A549 (cell line): ENCODE measurements at regions not wholly inside any gene's neighbourhood (a gene's known extent, or its start where the extent isn't known, plus 50 kb on each side); places are given as distances from the start of the nearest gene placed in this dataset.

ENCODE experiments used
- ATAC-seq, 2 experiments: fragments of 200-7000 bp in 1 of 2; fragments of >200 bp in 1 of 2; cut with Nextera tagmentation in 1 of 2; cut with Tn5 transposase in 1 of 2; 3 replicates each; pipeline versions ENCODE4 v1.8.0 to v1.9.1; 2018 to 2020; ENCODE audit warnings: mild to moderate bottlenecking in 1 of 2, moderate library complexity in 1 of 2
- CTCF ChIA-PET: fragments of 300-600 bp; sonication (Branson Sonifier 250); formaldehyde crosslinking; extraction: SDS; loops from one replicate; lab custom pipeline; 2021; ENCODE audit warnings: antibody characterized with exemption, inconsistent platforms; lab: Yijun Ruan, JAX
- POLR2A ChIA-PET: fragments of 350-600 bp; formaldehyde crosslinking; extraction: SDS; loops from one replicate; lab custom pipeline; 2021; ENCODE audit warnings: antibody characterized with exemption, inconsistent platforms; lab: Yijun Ruan, JAX
- DNase-seq, 2 experiments: peaks; one replicate each; pipeline versions ENCODE4 v3.0.0 to v3.0.0-alpha.2; 2011 to 2016; ENCODE audit warnings: low read depth in 1 of 2, low spot score in 1 of 2
- FAIRE-seq: peaks from 2 replicates; lab custom pipeline; 2011; peaks lifted over from hg19 to GRCh38; lab: Jason Lieb, UNC
- H3K27ac ChIP-seq, 2 experiments: fragments of >200 bp; sonication (Bioruptor Twin); formaldehyde crosslinking; 3 replicates each; pipeline ENCODE4 v1.5.1; 2016 to 2017
- H3K4me1 ChIP-seq: fragments of >200 bp; sonication (Bioruptor Twin); formaldehyde crosslinking; 3 replicates; pipeline ENCODE4 v1.6.1; 2016
- H3K4me2 ChIP-seq: fragments of >200 bp; sonication (Bioruptor Twin); formaldehyde crosslinking; 3 replicates; pipeline ENCODE4 v1.6.1; 2016
- H3K4me3 ChIP-seq: fragments of >200 bp; sonication (Bioruptor Twin); formaldehyde crosslinking; 3 replicates; pipeline ENCODE4 v1.5.1; 2016
- H3K9me3 ChIP-seq: fragments of >200 bp; sonication (Bioruptor Twin); formaldehyde crosslinking; 3 replicates; pipeline ENCODE4 v1.6.1; 2016
- CBX8 ChIP-seq: fragments of 200-600 bp; sonication (generic); IDR thresholded peaks from 2 replicates; pipeline ENCODE4 v1.6.1; 2016
- CEBPB ChIP-seq, 2 experiments: fragments of >200 bp in 1 of 2; sonication (Bioruptor Twin) in 1 of 2; formaldehyde crosslinking in 1 of 2; IDR thresholded peaks; 2 replicates each; pipeline ENCODE4 v1.6.1; 2012 to 2016
- CHD2 ChIP-seq: fragments of 150-350 bp; IDR thresholded peaks from 2 replicates; pipeline ENCODE4 v1.6.1; 2014; ENCODE audit warnings: low read length; ENCODE audit not compliant: partially characterized antibody
- CHD4 ChIP-seq: fragments of 200-600 bp; sonication (generic); IDR thresholded peaks from 2 replicates; pipeline ENCODE4 v1.6.1; 2016; ENCODE audit warnings: antibody characterized with exemption, mild to moderate bottlenecking, borderline replicate concordance
- EP300 ChIP-seq, 2 experiments: fragments of >200 bp; sonication (Bioruptor Twin); formaldehyde crosslinking; IDR thresholded peaks; 2 replicates in 1 of 2; 3 replicates in 1 of 2; pipeline ENCODE4 v1.6.1; 2016 to 2017
- FOSB ChIP-seq: fragments of 250-450 bp; sonication (Bioruptor Pico); IDR thresholded peaks from 2 replicates; pipeline ENCODE4 v1.5.0; 2020; ENCODE audit warnings: mild to moderate bottlenecking, moderate library complexity
- GATA3 ChIP-seq: IDR thresholded peaks from 2 replicates; pipeline ENCODE4 v1.6.1; 2012; ENCODE audit warnings: borderline replicate concordance
- HOXA7 ChIP-seq: fragments of 250-450 bp; sonication (Bioruptor Pico); IDR thresholded peaks from 2 replicates; pipeline ENCODE4 v1.5.0; 2020; ENCODE audit warnings: mild to moderate bottlenecking, moderate library complexity
- HOXB5 ChIP-seq: fragments of 250-450 bp; sonication (Bioruptor Pico); IDR thresholded peaks from 2 replicates; pipeline ENCODE4 v1.5.0; 2020; ENCODE audit warnings: mild to moderate bottlenecking, moderate library complexity
- JUNB ChIP-seq: fragments of >200 bp; sonication (Bioruptor Twin); formaldehyde crosslinking; IDR thresholded peaks from 2 replicates; pipeline ENCODE4 v1.6.1; 2016
- KDM1A ChIP-seq: fragments of 200-600 bp; sonication (generic); IDR thresholded peaks from 2 replicates; pipeline ENCODE4 v1.6.1; 2016; ENCODE audit warnings: low read depth, mild to moderate bottlenecking
- KDM5A ChIP-seq: fragments of 200-600 bp; sonication (generic); IDR thresholded peaks from 2 replicates; pipeline ENCODE4 v1.6.1; 2016; ENCODE audit warnings: antibody characterized with exemption, mild to moderate bottlenecking
- MAFK ChIP-seq: fragments of 450-650 bp; IDR thresholded peaks from 2 replicates; pipeline ENCODE4 v1.6.1; 2014; ENCODE audit not compliant: partially characterized antibody
- MYC ChIP-seq: IDR thresholded peaks from 2 replicates; pipeline ENCODE4 v1.6.1; 2012; ENCODE audit warnings: mild to moderate bottlenecking, inconsistent platforms, low read length, improper control_type of control experiment, borderline replicate concordance
- NR3C1 ChIP-seq: fragments of >200 bp; sonication (Bioruptor Twin); formaldehyde crosslinking; IDR thresholded peaks from 3 replicates; pipeline ENCODE4 v1.6.1; 2017
- PHF8 ChIP-seq: fragments of 200-600 bp; sonication (generic); IDR thresholded peaks from 2 replicates; pipeline ENCODE4 v1.6.1; 2016; ENCODE audit warnings: low read depth, mild to moderate bottlenecking, antibody characterized with exemption, moderate library complexity, borderline replicate concordance
- RAD21 ChIP-seq, 2 experiments: fragments of >200 bp in 1 of 2; sonication (Bioruptor Twin) in 1 of 2; formaldehyde crosslinking in 1 of 2; IDR thresholded peaks in 1 of 2; conservative IDR thresholded peaks in 1 of 2; 2 replicates in 1 of 2; 3 replicates in 1 of 2; pipeline ENCODE4 v1.6.1; 2012 to 2018; ENCODE audit warnings: inconsistent platforms in 1 of 2
- TP53 ChIP-seq: fragments of 250-450 bp; sonication (Bioruptor Pico); IDR thresholded peaks from 2 replicates; pipeline ENCODE4 v1.5.0; 2021; ENCODE audit warnings: mild to moderate bottlenecking, moderate library complexity
- ZC3H11A ChIP-seq: fragments of 450-650 bp; IDR thresholded peaks from 2 replicates; pipeline ENCODE4 v1.6.1; 2014; ENCODE audit warnings: antibody characterized with exemption, mild to moderate bottlenecking
- ZFP36 ChIP-seq: fragments of 450-650 bp; IDR thresholded peaks from 2 replicates; pipeline ENCODE4 v1.6.1; 2014; ENCODE audit warnings: borderline replicate concordance; ENCODE audit not compliant: partially characterized antibody
- ZNF302 ChIP-seq: fragments of 250-450 bp; sonication (Bioruptor Pico); IDR thresholded peaks from 2 replicates; pipeline ENCODE4 v1.9.0; 2021; ENCODE audit warnings: inconsistent platforms, mild to moderate bottlenecking, moderate library complexity
- WGBS: methylation state at CpG from one replicate; pipeline ENCODE4 v1.1.6; 2017; ENCODE audit errors: missing lambda C conversion rate; 5-methylcytosine and 5-hydroxymethylcytosine counted together
- TF ChIP-seq, protein P1 (sequence below): fragments of 200-600 bp; sonication (generic); IDR thresholded peaks from 2 replicates; pipeline ENCODE4 v1.6.1; 2016; ENCODE audit warnings: antibody characterized with exemption, mild to moderate bottlenecking, moderate library complexity
- TF ChIP-seq, protein P2 (sequence below): fragments of 450-650 bp; IDR thresholded peaks from 2 replicates; pipeline ENCODE4 v1.6.1; 2014; ENCODE audit warnings: antibody characterized with exemption
- TF ChIP-seq, protein P3 (sequence below): fragments of >200 bp; sonication (Bioruptor Twin); formaldehyde crosslinking; IDR thresholded peaks from 2 replicates; pipeline ENCODE4 v1.6.1; 2016
- TF ChIP-seq, protein P4 (sequence below): fragments of 250-450 bp; sonication (Bioruptor Pico); IDR thresholded peaks from 2 replicates; pipeline ENCODE4 v1.5.0; 2020; ENCODE audit warnings: low read depth, mild to moderate bottlenecking, moderate library complexity
- TF ChIP-seq, protein P5 (sequence below): fragments of 250-450 bp; sonication (Bioruptor Pico); IDR thresholded peaks from 2 replicates; pipeline ENCODE4 v1.5.0; 2021; ENCODE audit warnings: mild to moderate bottlenecking, moderate library complexity, borderline replicate concordance

DNA sequence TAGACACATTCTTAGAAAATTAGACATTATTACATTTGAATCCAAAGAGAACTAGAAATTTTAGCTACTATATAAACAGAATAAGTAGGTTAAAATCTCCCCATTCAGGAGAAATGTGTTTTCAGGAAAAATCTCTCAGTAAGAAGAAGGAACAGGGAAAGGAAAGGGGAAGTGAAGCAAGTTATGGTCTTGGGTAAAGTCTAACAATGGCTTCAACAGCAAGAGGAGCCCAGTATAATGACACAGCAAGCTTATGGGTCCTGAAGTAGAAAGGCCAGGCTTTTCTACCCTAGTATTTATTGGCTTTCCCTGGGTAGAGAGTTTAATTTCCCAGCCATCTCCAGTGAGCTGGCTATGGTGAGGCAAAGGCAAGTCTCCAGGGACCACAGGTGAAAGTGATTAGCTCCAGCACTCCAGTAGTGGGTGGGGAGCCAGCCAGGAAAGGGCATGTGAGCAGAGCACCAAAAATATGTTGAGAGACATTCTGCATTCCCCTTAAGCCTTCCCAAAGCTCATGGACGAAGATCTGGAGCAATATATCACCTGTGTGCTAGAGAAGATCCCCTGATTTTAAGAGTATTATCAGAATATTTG is 981.7 kb downstream of the NR2F1-AS1 start:
- POLR2A ChIA-PET: no interaction called here
- TF ChIP-seq NR3C1 (no peak), ZFP36 (no peak), JUNB (no peak), PHF8 (no peak), ZC3H11A (no peak), KDM1A (no peak), TP53 (no peak), CEBPB (IDR thresholded peaks at IDR 0.05) (no peak), KDM5A (no peak), CHD4 (no peak), HOXB5 (no peak), FOSB (CRISPR knock-in tag) (no peak)
- TF ChIP-seq, protein P1, sequence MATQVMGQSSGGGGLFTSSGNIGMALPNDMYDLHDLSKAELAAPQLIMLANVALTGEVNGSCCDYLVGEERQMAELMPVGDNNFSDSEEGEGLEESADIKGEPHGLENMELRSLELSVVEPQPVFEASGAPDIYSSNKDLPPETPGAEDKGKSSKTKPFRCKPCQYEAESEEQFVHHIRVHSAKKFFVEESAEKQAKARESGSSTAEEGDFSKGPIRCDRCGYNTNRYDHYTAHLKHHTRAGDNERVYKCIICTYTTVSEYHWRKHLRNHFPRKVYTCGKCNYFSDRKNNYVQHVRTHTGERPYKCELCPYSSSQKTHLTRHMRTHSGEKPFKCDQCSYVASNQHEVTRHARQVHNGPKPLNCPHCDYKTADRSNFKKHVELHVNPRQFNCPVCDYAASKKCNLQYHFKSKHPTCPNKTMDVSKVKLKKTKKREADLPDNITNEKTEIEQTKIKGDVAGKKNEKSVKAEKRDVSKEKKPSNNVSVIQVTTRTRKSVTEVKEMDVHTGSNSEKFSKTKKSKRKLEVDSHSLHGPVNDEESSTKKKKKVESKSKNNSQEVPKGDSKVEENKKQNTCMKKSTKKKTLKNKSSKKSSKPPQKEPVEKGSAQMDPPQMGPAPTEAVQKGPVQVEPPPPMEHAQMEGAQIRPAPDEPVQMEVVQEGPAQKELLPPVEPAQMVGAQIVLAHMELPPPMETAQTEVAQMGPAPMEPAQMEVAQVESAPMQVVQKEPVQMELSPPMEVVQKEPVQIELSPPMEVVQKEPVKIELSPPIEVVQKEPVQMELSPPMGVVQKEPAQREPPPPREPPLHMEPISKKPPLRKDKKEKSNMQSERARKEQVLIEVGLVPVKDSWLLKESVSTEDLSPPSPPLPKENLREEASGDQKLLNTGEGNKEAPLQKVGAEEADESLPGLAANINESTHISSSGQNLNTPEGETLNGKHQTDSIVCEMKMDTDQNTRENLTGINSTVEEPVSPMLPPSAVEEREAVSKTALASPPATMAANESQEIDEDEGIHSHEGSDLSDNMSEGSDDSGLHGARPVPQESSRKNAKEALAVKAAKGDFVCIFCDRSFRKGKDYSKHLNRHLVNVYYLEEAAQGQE: no peak

DNA sequence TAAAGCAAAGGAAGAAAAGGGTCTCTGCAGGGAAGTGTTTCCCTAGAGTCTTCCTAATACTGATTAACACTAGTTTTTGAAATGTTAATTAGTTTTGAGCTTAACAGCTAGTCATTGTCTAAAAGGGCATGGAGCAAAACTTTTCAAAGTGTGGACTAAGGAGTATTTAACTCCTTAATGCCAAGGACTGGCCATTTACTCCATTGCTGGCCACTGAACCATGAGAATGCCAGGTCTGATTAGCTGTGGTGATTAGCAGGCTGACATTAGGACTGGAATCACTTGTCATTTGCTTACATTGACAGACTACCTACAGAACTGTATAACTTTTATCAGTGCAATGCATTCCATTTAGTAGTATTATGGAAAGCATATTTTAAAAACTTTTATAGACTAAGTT is 987.0 kb downstream of the NR2F1-AS1 start:
- no peaks in the 10 kb centered on the region for H3K4me1 ChIP-seq
- CTCF ChIA-PET: no interaction called here
- TF ChIP-seq, protein P2, sequence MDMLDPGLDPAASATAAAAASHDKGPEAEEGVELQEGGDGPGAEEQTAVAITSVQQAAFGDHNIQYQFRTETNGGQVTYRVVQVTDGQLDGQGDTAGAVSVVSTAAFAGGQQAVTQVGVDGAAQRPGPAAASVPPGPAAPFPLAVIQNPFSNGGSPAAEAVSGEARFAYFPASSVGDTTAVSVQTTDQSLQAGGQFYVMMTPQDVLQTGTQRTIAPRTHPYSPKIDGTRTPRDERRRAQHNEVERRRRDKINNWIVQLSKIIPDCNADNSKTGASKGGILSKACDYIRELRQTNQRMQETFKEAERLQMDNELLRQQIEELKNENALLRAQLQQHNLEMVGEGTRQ: no peak
- TF ChIP-seq, protein P3, sequence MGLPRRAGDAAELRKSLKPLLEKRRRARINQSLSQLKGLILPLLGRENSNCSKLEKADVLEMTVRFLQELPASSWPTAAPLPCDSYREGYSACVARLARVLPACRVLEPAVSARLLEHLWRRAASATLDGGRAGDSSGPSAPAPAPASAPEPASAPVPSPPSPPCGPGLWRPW: no peak
- TF ChIP-seq MAFK: no peak
- TF ChIP-seq CHD2: no peak
- TF ChIP-seq GATA3: no peak
- no peak for TF ChIP-seq CHD4
- no peak for TF ChIP-seq ZNF302 (CRISPR knock-in tag)
- TF ChIP-seq CBX8: no peak
- TF ChIP-seq, protein P4, sequence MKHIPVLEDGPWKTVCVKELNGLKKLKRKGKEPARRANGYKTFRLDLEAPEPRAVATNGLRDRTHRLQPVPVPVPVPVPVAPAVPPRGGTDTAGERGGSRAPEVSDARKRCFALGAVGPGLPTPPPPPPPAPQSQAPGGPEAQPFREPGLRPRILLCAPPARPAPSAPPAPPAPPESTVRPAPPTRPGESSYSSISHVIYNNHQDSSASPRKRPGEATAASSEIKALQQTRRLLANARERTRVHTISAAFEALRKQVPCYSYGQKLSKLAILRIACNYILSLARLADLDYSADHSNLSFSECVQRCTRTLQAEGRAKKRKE (CRISPR knock-in tag): no peak
- no peak for TF ChIP-seq EP300 (IDR thresholded peaks at IDR 0.05)
- TF ChIP-seq MYC: no peak
- no peak for TF ChIP-seq RAD21 (conservative IDR thresholded peaks at IDR 0.05 in 1 of 2, IDR thresholded peaks at IDR 0.05 in 1 of 2)
- TF ChIP-seq, protein P5, sequence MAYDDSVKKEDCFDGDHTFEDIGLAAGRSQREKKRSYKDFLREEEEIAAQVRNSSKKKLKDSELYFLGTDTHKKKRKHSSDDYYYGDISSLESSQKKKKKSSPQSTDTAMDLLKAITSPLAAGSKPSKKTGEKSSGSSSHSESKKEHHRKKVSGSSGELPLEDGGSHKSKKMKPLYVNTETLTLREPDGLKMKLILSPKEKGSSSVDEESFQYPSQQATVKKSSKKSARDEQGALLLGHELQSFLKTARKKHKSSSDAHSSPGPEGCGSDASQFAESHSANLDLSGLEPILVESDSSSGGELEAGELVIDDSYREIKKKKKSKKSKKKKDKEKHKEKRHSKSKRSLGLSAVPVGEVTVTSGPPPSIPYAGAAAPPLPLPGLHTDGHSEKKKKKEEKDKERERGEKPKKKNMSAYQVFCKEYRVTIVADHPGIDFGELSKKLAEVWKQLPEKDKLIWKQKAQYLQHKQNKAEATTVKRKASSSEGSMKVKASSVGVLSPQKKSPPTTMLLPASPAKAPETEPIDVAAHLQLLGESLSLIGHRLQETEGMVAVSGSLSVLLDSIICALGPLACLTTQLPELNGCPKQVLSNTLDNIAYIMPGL: no peak
- no peak for TF ChIP-seq HOXA7
- no peak for TF ChIP-seq PHF8
- H3K4me2 ChIP-seq: no peak overlapping the region
- H3K4me3 ChIP-seq: no peak overlapping the region
- H3K9me3 ChIP-seq: no peaks in the 10 kb centered on the region
- POLR2A ChIA-PET: no interaction called here
- no peak overlapping the region for H3K27ac ChIP-seq
- ATAC-seq: no peak
- no peak for DNase-seq
- FAIRE-seq: no peak

More for the DNA sequence above, 981.7 kb downstream of the NR2F1-AS1 start:
- FAIRE-seq: no peak
- Histone ChIP-seq H3K4me3 (no peak overlapping the region), H3K4me1 (no peaks in the 10 kb centered on the region), H3K9me3 (no peaks in the 10 kb centered on the region), H3K4me2 (no peak overlapping the region), H3K27ac (no peak overlapping the region)
- no peak for ATAC-seq
- CTCF ChIA-PET: no interaction called here
- no peak for DNase-seq
- WGBS: 38% methylated on average over 1 of the region's 1 CpG
